H9 (cell line): ENCODE measurements at regions not wholly inside any gene's neighbourhood (a gene's known extent, or its start where the extent isn't known, plus 50 kb on each side); places are given as distances from the start of the nearest gene placed in this dataset.

ENCODE experiments used
- DNase-seq: peaks from one replicate; pipeline ENCODE4 v3.0.0-alpha.2; 2017
- H2AFZ ChIP-seq: one replicate; pipeline ENCODE4 v1.6.1; 2013; ENCODE audit warnings: mild to moderate bottlenecking, low read length, control low read depth, moderate library complexity
- H2AK5ac ChIP-seq: 2 replicates; pipeline ENCODE4 v1.6.1; 2013; ENCODE audit warnings: low read length, control low read depth, mixed read lengths; ENCODE audit not compliant: insufficient read length
- H2BK120ac ChIP-seq: one replicate; pipeline ENCODE4 v1.6.1; 2013; ENCODE audit warnings: low read depth, mild to moderate bottlenecking, low read length, control low read depth, inconsistent platforms; ENCODE audit not compliant: poor library complexity, severe bottlenecking
- H2BK12ac ChIP-seq: 2 replicates; pipeline ENCODE4 v1.6.1; 2013; ENCODE audit warnings: low read length, control low read depth, mixed read lengths, low read depth; ENCODE audit not compliant: insufficient read length
- H2BK15ac ChIP-seq: 2 replicates; pipeline ENCODE4 v1.6.1; 2013; ENCODE audit warnings: low read depth, low read length, control low read depth
- H2BK20ac ChIP-seq: one replicate; pipeline ENCODE4 v1.6.1; 2013; ENCODE audit warnings: low read depth, mild to moderate bottlenecking, low read length, control low read depth, inconsistent platforms; ENCODE audit not compliant: poor library complexity, severe bottlenecking
- H2BK5ac ChIP-seq: 2 replicates; pipeline ENCODE4 v1.6.1; 2013; ENCODE audit warnings: low read length, control low read depth, mixed read lengths; ENCODE audit not compliant: insufficient read length
- H3K14ac ChIP-seq: 2 replicates; pipeline ENCODE4 v1.6.1; 2013; ENCODE audit warnings: low read length, control low read depth; ENCODE audit not compliant: insufficient read depth
- H3K18ac ChIP-seq: 2 replicates; pipeline ENCODE4 v1.6.1; 2013; ENCODE audit warnings: low read depth, mild to moderate bottlenecking, mixed read lengths, low read length, control low read depth; ENCODE audit not compliant: insufficient read length
- H3K23ac ChIP-seq: 2 replicates; pipeline ENCODE4 v1.6.1; 2013; ENCODE audit warnings: low read length, control low read depth, mixed read lengths, low read depth; ENCODE audit not compliant: insufficient read length
- H3K23me2 ChIP-seq: 2 replicates; pipeline ENCODE4 v1.6.1; 2013; ENCODE audit warnings: low read depth, mild to moderate bottlenecking, mixed read lengths, low read length, control low read depth; ENCODE audit not compliant: insufficient read length, poor library complexity, severe bottlenecking
- H3K27ac ChIP-seq: 2 replicates; pipeline ENCODE4 v1.5.1; 2013; ENCODE audit warnings: low read length, control low read depth, mixed read lengths, low read depth; ENCODE audit not compliant: insufficient read length
- H3K27me3 ChIP-seq: 2 replicates; pipeline ENCODE4 v1.6.1; 2013; ENCODE audit warnings: low read length, control low read depth, inconsistent platforms; ENCODE audit not compliant: insufficient read depth
- H3K4ac ChIP-seq: 2 replicates; pipeline ENCODE4 v1.6.1; 2013; ENCODE audit warnings: low read depth, mild to moderate bottlenecking, control low read depth, inconsistent platforms, low read length, moderate library complexity
- H3K4me1 ChIP-seq: 2 replicates; pipeline ENCODE4 v1.6.1; 2013; ENCODE audit warnings: low read length, control low read depth, inconsistent platforms; ENCODE audit not compliant: insufficient read depth
- H3K4me2 ChIP-seq: 2 replicates; pipeline ENCODE4 v1.6.1; 2013; ENCODE audit warnings: low read length, control low read depth, mixed read lengths; ENCODE audit not compliant: insufficient read length, insufficient read depth
- H3K56ac ChIP-seq: 2 replicates; pipeline ENCODE4 v1.6.1; 2013; ENCODE audit warnings: low read depth, mild to moderate bottlenecking, mixed read lengths, low read length, control low read depth; ENCODE audit not compliant: insufficient read length
- H3K79me1 ChIP-seq: 2 replicates; pipeline ENCODE4 v1.6.1; 2013; ENCODE audit warnings: low read depth, mild to moderate bottlenecking, moderate library complexity, low read length, control low read depth, inconsistent platforms; ENCODE audit not compliant: insufficient read depth, poor library complexity, severe bottlenecking
- H3K79me2 ChIP-seq: 2 replicates; pipeline ENCODE4 v1.6.1; 2013; ENCODE audit warnings: low read length, control low read depth, inconsistent platforms; ENCODE audit not compliant: insufficient read depth
- H3K9ac ChIP-seq: 2 replicates; pipeline ENCODE4 v1.6.1; 2013; ENCODE audit warnings: low read length, control low read depth, mixed read lengths; ENCODE audit not compliant: insufficient read length; ENCODE audit errors: extremely low read depth
- H3K9me3 ChIP-seq: one replicate; pipeline ENCODE4 v1.6.1; 2013; ENCODE audit warnings: low read depth, low read length, inconsistent platforms; ENCODE audit not compliant: control insufficient read depth
- H3T11ph ChIP-seq: one replicate; pipeline ENCODE4 v1.6.1; 2013; ENCODE audit warnings: mild to moderate bottlenecking, low read length, control low read depth, inconsistent platforms
- H4K20me1 ChIP-seq: one replicate; pipeline ENCODE4 v1.6.1; 2013; ENCODE audit not compliant: control insufficient read depth, insufficient read length, insufficient read depth
- H4K5ac ChIP-seq: 2 replicates; pipeline ENCODE4 v1.6.1; 2013; ENCODE audit warnings: low read depth, mild to moderate bottlenecking, mixed read lengths, low read length, control low read depth; ENCODE audit not compliant: insufficient read length
- H4K8ac ChIP-seq: replicated peaks from 2 replicates; pipeline ENCODE4 v1.6.1; 2013; ENCODE audit warnings: low read length, control low read depth, mixed read lengths, low read depth; ENCODE audit not compliant: insufficient read length
- H4K91ac ChIP-seq: 2 replicates; pipeline ENCODE4 v1.6.1; 2013; ENCODE audit warnings: low read depth, mild to moderate bottlenecking, moderate library complexity, mixed read lengths, low read length, control low read depth; ENCODE audit not compliant: insufficient read length
- H3K27ac Mint-ChIP-seq, 3 experiments: 2 replicates in 2 of 3; 3 replicates in 1 of 3; pipeline ENCODE4 v1.8.0; 2020 to 2021; ENCODE audit warnings: mixed read lengths in 3 of 3, mild to moderate bottlenecking in 1 of 3, moderate library complexity in 1 of 3
- H3K27me3 Mint-ChIP-seq: 2 replicates; pipeline ENCODE4 v1.8.0; 2021; ENCODE audit warnings: low read depth, mild to moderate bottlenecking, moderate library complexity, mixed read lengths
- H3K36me3 Mint-ChIP-seq, 3 experiments: 2 replicates in 2 of 3; 3 replicates in 1 of 3; pipeline ENCODE4 v1.8.0; 2020 to 2021; ENCODE audit warnings: low read depth in 3 of 3, mixed read lengths in 3 of 3; ENCODE audit not compliant: insufficient read depth in 1 of 3
- H3K4me1 Mint-ChIP-seq, 2 experiments: 2 replicates each; pipeline ENCODE4 v1.8.0; 2020; ENCODE audit warnings: mixed read lengths in 2 of 2
- H3K4me3 Mint-ChIP-seq, 2 experiments: 2 replicates in 1 of 2; 3 replicates in 1 of 2; pipeline ENCODE4 v1.8.0; 2020 to 2021; ENCODE audit warnings: mild to moderate bottlenecking in 2 of 2, mixed read lengths in 2 of 2, moderate library complexity in 1 of 2
- H3K9me3 Mint-ChIP-seq, 2 experiments: 2 replicates in 1 of 2; 3 replicates in 1 of 2; pipeline ENCODE4 v1.8.0; 2020; ENCODE audit warnings: mild to moderate bottlenecking in 2 of 2, mixed read lengths in 2 of 2, moderate library complexity in 1 of 2
- WGBS: extraction: QIAGEN DNeasy Blood & Tissue Kit; methylation state at CpG from one replicate; pipeline ENCODE4 v1.1.7; 2013; ENCODE audit warnings: missing lambda C conversion rate, low lambda C conversion rate, mixed read lengths; ENCODE audit not compliant: insufficient read length; ENCODE audit errors: extremely low coverage; 5-methylcytosine and 5-hydroxymethylcytosine counted together
- TF ChIP-seq, protein P1 (sequence below): fragments of 200-600 bp; sonication (generic); conservative IDR thresholded peaks from 3 replicates; pipeline ENCODE4 v1.8.0; 2021; ENCODE audit warnings: antibody characterized with exemption, mild to moderate bottlenecking

DNA sequence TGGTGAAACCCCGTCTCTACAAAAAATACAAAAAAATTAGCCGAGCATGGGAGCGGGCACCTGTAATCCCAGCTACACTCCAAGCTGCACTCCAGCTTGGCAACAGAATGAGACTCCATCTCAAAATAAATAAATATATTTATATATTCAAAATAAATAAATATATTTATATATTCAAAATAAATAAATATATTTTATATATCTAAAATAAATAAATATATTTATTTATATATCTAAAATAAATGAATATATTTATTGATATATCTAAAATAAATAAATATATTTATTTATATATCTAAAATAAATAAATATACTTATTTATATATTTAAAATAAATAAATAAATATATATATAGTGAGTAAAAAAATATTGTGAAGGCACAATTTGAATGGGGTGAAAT is 63.4 kb upstream of the EXOC1L start:
- H3K36me3 Mint-ChIP-seq, result no peaks in the 10 kb centered on the region
- Histone ChIP-seq H2BK15ac (no peak overlapping the region), H3K23ac (no peak overlapping the region), H4K8ac (no peak overlapping the region), H3K27me3 (no peaks in the 10 kb centered on the region; the same call in 1 of the 2 replicates), H4K20me1 (no peaks in the 10 kb centered on the region), H3K4me2 (no peak overlapping the region), H2BK12ac (no peak overlapping the region), H3K23me2 (no peaks in the 10 kb centered on the region), H2AK5ac (no peak overlapping the region), H3K14ac (no peak overlapping the region), H3K4ac (no peak overlapping the region), H2BK120ac (no peak overlapping the region), H3K56ac (no peak overlapping the region), H3K9me3 (no peaks in the 10 kb centered on the region), H3K27ac (no peak overlapping the region), H2BK20ac (no peak overlapping the region), H3K9ac (no peak overlapping the region), H3T11ph (no peak overlapping the region), H3K18ac (no peak overlapping the region), H2AFZ (no peak overlapping the region), H4K91ac (no peak overlapping the region), H3K79me2 (no peaks in the 10 kb centered on the region), H4K5ac (no peak overlapping the region), H3K79me1 (no peaks in the 10 kb centered on the region), H2BK5ac (no peak overlapping the region), H3K4me1 (peaks cover 3% of the 10 kb centered on the region; the same call in 1 of the 2 replicates)
- no CpG with 5 or more reads among the region's 3 CpGs for WGBS
- no peak overlapping the region for H3K4me3 Mint-ChIP-seq
- H3K27ac Mint-ChIP-seq, result no peak overlapping the region
- TF ChIP-seq, protein P1, sequence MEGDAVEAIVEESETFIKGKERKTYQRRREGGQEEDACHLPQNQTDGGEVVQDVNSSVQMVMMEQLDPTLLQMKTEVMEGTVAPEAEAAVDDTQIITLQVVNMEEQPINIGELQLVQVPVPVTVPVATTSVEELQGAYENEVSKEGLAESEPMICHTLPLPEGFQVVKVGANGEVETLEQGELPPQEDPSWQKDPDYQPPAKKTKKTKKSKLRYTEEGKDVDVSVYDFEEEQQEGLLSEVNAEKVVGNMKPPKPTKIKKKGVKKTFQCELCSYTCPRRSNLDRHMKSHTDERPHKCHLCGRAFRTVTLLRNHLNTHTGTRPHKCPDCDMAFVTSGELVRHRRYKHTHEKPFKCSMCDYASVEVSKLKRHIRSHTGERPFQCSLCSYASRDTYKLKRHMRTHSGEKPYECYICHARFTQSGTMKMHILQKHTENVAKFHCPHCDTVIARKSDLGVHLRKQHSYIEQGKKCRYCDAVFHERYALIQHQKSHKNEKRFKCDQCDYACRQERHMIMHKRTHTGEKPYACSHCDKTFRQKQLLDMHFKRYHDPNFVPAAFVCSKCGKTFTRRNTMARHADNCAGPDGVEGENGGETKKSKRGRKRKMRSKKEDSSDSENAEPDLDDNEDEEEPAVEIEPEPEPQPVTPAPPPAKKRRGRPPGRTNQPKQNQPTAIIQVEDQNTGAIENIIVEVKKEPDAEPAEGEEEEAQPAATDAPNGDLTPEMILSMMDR, result no peak
- no peak for DNase-seq
- H3K4me1 Mint-ChIP-seq, result peaks cover 0 to 17% of the 10 kb centered on the region in 2 experiments; a peak in 3 of 4 replicates
- H3K9me3 Mint-ChIP-seq, result no peaks in the 10 kb centered on the region
- H3K27me3 Mint-ChIP-seq, result 0 out of 2 replicates have a peak, but pooled peaks cover 2% of the 10 kb centered on the region
